OCI-LY1 (cell line): ENCODE measurements at regions not wholly inside any gene's neighbourhood (a gene's known extent, or its start where the extent isn't known, plus 50 kb on each side); places are given as distances from the start of the nearest gene placed in this dataset.

Experiments used
- CTCF ChIP-seq: fragments of 200-600 bp; sonication (generic), shearing (Covaris generic); IDR thresholded peaks from 2 replicates; pipeline ENCODE4 v1.5.1; 2017; ENCODE audit warnings: mild to moderate bottlenecking, antibody characterized with exemption, low read length, moderate library complexity, mixed read lengths
- EZH2 ChIP-seq: fragments of 200-600 bp; sonication (generic), shearing (Covaris generic); IDR thresholded peaks from 2 replicates; pipeline ENCODE4 v1.8.0; 2017; ENCODE audit warnings: borderline replicate concordance, mixed run types, mild to moderate bottlenecking, antibody characterized with exemption, low read length, moderate library complexity, mixed read lengths

- no peak for TF ChIP-seq CTCF
- no peak for TF ChIP-seq EZH2
Observed at GRCh38 chr11:62067741-62068140, 56.1 kb upstream of the INCENP start.
